NCI-H2196 (cell line): ENCODE measurements at regions not wholly inside any gene's neighbourhood (a gene's known extent, or its start where the extent isn't known, plus 50 kb on each side); places are given as distances from the start of the nearest gene placed in this dataset.

Experiments
- DNase-seq: peaks from one replicate; lab custom pipeline; 2025; ENCODE audit not compliant: unreplicated experiment; lab: John Stamatoyannopoulos, UW

DNA sequence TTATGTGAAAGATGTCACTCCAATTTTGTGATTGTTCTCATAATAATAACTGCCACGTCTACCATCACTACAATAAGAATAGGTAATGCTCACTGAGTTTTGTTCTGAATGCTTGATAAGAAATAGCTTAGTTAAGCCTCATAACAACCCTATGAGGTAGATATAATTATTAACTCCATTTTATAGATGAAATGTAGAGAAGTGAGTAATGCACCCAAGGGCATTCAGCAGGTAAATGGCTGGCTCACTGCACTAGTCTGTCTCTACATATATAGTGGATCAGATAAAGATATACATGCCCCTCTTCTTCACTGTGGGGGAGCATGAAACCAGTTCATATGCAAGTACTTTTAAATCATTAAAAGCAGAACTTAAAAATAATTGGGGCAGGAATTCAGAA, 65.8 kb upstream of the SLC4A4 start:
- DNase-seq = no peak

- no peak for DNase-seq
These were observed 63.8 kb upstream of the SLC4A4 start for GRCh38 chr4:71275004-71275403.

- DNase-seq = no peak
These were observed 63.2 kb upstream of the SLC4A4 start for GRCh38 chr4:71275570-71275969.

GRCh38 chr4:71277353-71277752, 61.5 kb upstream of the SLC4A4 start:
- DNase-seq = no peak

DNA sequence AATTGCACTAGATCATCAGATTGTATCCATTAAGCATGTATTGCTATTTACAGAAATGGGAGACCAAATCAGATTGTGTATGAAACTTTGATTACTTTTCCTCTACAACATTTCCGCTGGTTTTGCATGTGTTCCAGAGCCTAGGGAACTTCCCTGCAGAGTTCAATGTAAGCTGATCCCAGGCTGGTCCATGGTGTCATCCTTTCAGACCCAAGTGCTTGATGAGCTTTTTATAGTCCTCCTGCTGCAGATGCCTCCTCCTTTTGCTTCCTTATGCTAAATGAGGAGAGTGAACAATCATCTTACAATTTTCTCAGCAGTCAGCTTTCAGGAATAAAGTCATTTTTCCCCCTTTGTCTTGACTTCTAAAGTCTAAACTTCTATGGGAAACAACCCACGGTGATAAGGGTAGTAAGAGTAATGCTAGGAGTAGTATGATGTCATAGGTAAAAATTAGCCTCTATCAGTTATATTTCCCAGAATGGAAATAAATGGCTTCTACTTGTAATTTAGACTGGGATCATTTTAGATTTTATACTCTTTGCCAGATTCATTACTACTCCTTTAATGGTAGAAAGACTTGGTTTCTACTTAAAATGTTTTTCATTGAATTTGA, 55.1 kb upstream of the SLC4A4 start:
- no peak for DNase-seq

DNA sequence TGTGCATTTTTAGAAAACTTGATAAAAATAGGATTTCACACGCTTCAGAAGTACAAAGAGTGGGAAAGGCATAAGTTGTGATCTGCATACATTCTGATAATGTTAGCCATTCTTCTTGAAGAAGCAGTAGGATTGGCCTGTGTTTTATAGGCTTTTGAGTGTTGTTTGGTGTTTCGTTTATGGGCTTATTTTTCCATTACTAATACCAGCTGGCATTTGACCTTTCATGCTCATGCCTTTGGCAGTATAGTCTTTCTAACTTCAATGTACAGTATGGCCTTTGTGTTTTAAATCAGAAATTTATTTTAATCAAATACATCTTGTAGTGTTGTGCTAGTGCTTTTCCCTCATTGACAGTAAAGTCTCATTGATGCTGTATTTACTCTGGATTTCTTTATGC, 51.5 kb upstream of the SLC4A4 start:
- no peak for DNase-seq

DNA sequence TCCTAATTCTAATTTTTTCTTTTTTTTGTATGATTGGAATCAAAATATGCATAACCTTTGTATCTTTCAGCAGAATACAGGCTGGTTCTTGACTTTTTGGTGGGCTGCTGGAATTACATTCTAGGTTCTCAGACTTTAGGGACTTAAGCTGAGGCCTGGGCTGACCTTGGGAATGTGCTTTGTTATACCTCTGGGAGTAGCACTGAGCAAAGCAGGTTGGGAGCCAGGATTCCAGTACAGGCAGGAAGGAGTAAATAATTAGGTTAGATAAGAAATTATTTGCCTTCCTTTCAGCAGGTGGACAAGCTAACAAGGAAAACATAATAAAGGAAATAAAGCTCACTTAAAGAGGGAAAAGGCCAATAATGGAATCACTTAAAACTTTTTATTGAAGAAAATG, 49.9 kb upstream of the SLC4A4 start:
- DNase-seq = no peak
